RCC 7860 (cell line): ENCODE measurements at regions not wholly inside any gene's neighbourhood (a gene's known extent, or its start where the extent isn't known, plus 50 kb on each side); places are given as distances from the start of the nearest gene placed in this dataset.

Experiments used
- DNase-seq: peaks from one replicate; pipeline ENCODE4 v3.0.0-alpha.2; 2015; ENCODE audit warnings: low spot score
- FAIRE-seq: peaks from 2 replicates; lab custom pipeline; 2012; peaks lifted over from hg19 to GRCh38; lab: Jason Lieb, UNC

GRCh38 chr13:74683411-74683810 lies 549.2 kb upstream of the KLF12 start:
- no peak for FAIRE-seq
- no peak for DNase-seq

DNA sequence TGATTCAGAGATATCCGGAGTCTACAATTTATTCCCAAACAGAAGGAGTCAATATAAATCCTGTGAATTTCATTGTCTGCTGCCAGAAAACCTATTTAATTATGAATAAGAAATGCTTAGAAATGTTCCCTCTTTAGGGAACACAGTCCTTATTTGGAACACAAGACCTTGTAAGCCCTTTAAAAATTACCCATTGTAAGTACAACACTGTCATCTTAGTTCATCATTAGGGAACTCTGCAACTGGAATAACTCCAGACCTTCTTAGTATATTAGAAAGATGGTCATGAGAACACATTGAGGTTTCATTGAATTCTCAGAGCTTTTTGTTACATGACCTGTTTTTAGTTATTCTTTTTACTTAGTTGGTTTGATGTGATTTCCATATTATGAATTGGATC lies 548.5 kb upstream of the KLF12 start:
- FAIRE-seq: no peak

GRCh38 chr13:74681891-74682290 lies 547.7 kb upstream of the KLF12 start:
- no peak for FAIRE-seq
- no peak for DNase-seq

More for the DNA sequence above, 548.5 kb upstream of the KLF12 start:
- no peak for DNase-seq

DNA sequence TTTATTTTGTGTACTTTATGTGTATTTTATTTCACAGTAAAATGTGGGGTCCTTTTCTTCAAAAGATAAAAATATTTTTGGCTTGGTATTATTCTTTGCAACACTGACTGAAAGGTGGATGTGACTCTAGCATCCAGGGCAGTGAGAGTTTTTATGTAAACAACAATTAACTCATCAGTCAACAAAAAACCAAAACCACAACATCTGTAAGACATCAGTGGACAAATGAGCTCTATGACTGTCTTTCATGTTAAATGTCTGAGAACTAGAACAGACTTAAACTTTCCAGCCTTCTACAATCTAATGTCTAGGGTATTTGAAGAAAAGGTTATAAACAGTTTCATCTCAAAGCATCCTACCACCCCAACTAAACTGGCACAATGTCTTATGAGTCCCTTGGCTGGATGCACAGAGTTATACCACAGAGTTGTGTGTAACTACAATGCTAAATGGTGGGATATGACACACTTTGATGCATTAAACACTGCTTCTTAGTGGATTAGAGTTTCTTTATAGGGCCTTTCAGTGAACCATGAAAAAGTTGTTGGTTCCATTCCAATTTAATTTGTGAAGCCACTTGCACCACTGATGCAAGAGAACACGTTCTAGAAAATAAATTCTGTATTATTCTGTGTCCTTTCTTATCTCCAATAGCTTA lies 544.2 kb upstream of the KLF12 start:
- FAIRE-seq (no peak), DNase-seq (no peak)

DNA sequence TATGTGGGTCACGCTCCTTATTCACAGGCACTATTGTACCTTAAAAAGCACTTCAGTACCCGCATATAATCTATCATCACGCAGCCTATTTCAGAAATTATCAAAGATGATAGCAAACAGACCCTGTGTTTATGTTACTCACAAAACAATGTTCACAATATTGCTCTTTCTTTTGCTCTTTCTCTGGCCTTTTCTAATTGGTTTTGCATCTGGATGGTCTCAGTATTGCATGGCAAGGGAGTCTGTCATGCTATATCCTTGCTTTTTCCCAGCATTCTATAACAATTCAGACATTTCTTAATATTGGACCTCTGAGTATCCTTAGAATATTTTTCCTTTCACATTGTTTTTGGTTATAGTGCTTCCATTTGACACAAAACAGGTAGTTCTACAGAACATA lies 541.8 kb upstream of the KLF12 start:
- DNase-seq (no peak), FAIRE-seq (no peak)

DNA sequence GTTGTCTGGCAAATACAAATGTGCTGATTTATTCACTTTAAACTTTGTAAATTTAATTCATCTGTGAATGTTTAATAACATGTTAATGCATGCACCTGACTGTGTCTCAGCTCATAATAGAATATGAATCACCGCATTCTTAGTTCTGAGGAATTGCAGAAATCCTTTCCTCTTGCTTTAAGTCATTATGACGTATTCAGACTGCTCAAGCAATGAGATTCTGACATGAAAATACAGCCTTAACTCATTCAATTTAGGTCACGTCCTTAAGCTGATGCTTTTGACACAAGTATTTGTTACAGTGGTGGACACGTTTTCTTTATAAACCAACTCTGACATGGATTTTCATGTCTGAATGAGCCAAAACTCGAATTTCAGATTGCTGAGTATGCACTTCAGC lies 541.0 kb upstream of the KLF12 start:
- no peak for DNase-seq
- no peak for FAIRE-seq

GRCh38 chr13:74674720-74675119 lies 540.5 kb upstream of the KLF12 start:
- FAIRE-seq (no peak), DNase-seq (no peak)

GRCh38 chr13:74669149-74669548 lies 534.9 kb upstream of the KLF12 start:
- FAIRE-seq: no peak
- DNase-seq: no peak

DNA sequence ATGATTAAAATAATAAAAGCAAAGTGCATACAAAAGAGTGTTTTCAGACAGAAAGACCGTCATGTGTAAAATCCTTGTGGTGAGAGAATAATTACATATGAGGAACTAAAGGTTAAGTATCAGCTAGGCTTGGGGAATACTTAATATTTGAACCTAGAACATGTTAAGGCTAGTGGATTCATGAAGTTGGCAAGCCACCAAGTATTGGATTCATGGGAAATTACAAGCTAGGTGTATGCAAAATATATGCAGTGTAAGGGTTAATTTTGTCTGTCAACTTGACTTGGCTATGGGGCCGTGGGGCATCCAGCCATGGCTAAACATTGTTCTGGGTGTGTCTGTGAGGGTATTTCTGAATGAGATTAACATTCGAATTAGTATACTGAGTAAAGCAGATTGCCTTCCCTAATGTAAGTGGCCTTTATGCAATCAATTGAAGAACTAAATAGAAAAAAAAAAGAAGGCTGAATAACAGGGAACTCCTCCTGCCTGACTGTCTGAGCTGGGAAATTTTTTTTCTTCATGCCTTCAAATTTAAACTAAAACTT lies 533.5 kb upstream of the KLF12 start:
- no peak for DNase-seq
- no peak for FAIRE-seq

DNA sequence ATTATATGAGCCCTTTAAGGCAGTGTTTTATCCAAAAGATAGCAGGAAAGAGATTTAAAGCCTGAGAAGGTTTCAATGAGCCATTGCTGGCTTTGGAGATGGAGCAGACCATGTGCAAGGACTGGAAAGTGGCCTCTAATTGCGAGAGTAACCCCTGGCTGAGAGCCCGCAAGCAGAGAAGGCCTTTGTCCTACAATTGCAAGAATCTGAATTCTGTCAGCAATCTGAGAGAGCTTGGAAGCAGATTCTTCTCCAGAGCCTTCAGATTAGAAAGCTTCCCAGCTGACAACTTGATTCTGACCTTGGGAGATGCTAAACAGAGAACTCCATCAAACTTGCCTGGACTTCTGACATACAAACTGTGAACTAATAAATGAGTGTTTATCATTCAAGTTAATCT lies 528.7 kb upstream of the KLF12 start:
- FAIRE-seq (no peak), DNase-seq (no peak)

DNA sequence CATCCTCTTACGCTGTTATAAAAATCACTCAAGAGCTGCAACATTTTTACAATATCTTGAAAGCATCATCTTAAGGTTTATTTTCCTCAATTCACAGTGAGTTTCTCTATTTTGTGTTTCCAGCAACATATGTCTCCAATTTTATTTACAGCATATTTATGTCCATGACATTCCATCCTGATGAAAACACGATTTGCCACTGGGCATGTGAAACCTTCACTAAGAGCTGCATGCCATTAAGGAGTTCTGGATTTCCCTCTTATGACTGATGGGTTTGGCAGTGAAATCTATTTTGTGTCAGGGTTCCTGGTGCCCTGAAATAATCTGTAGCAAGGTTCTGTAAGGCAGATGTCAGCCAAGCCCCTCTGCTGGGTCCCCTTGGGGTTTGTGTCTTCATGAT lies 527.6 kb upstream of the KLF12 start:
- FAIRE-seq (no peak), DNase-seq (no peak)

DNA sequence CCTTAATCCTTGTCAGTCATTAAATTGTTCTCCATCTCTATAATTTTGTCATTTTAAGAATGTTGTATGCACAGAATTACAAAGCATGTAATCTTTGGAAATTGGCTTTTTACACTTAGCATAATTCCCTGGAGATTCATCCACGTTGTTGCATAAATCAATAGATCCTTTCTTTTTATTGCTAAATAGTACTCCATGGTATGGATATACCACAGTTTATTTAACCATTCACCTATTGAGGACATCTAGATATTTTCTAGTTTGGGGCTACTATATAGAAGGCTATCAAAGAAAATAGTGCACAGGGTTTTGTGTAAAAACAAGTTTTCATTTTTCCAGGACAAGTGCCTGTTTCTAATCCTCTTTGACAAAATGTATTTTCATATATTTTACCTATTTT lies 523.6 kb upstream of the KLF12 start:
- FAIRE-seq: no peak
- no peak for DNase-seq

- DNase-seq (no peak), FAIRE-seq (no peak)
Measured at GRCh38 chr13:74651121-74651520, 516.9 kb upstream of the KLF12 start.

DNA sequence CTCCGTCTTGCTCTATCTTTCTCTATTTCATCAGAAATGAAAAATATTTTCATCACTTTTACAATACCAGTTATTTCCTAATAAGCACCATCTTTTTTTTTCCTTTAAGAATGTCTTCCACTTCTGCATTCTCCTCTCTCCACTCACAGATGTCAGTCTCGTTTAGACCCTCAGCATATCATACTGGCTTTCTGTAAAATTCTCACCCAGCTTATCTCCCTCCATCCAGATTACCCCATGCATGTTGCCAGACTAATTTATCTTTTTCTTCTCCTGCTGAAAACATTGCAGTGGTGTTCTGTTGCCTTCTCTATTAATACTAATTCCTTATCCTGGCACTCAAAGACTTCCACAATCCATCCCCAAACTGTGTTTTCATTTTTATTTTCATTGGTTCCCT lies 513.8 kb upstream of the KLF12 start:
- FAIRE-seq (no peak), DNase-seq (no peak)

DNA sequence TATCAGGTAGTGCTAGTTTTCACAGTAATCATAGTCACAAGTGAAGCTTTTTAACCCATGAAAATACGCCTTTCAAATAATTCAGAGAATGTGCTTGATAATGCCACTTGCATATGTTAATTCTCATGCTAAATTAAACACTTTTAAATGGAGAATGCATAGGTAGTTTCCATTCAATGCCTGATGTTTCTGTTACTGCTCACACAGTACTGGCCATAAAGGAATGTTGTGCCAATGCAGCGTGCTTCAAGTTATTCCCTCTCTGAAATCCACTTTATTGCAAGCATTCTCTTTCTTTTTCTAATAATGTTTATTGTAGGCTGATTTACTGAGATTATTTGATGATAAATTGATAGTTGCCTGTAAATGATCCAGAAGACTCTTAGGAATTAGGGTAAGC lies 513.0 kb upstream of the KLF12 start:
- FAIRE-seq: no peak

DNA sequence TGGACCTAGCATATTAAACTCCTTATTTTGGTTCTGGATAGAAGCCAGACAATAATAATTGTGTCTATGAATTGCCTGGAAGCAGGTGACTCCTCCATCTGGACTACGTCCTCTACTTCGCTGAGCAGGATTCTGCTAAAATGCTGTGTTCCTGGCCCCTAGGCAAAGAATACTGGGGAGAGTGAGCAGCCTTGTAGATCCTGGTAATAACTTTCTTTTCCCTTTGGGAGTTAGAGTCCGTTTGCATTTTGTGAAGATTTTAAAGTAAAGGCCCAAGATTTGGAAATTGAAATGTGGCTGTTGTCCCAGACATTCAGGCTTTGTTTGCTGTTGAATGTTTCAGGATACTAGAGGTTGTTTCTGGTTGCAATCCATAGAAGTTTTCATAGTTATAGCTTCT lies 511.9 kb upstream of the KLF12 start:
- DNase-seq (no peak), FAIRE-seq (no peak)

More for the DNA sequence above, 513.0 kb upstream of the KLF12 start:
- DNase-seq: no peak

DNA sequence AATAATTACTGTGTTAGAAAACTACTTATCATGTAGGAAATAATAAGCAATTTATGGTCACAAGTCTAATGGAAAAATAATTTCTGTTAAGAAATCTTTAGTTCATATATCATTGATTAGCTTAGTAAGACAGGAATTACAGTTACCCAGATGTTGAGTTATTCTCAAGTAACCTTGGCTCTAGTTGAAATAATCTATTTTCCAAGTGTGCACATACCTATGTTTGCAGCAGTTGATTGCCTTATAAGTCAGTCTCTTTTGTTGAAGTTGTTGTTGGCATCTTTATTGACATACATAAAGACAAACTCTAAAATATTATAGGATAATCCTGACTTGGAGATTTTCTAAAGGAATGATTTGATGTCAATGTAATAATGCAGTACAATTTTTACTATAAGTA lies 511.4 kb upstream of the KLF12 start:
- no peak for DNase-seq
- no peak for FAIRE-seq

DNA sequence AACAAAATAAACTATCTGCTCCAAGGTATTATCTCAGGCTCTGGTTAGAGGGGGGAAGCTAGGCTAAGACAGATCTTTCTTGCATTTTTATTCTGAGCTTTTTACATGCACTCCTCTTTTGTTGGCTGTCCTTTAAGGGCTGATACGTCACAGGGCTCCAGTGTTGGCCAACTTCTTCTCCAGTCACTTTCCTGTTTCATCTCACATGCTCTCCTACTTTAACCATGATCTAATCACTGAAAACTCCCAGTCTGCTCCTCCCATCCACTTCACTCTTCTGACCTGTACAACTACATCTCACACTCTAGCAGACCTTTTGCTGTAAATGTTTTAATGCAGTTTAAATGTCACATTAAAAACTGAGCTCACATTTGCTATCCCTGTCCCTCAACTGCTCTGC lies 510.0 kb upstream of the KLF12 start:
- FAIRE-seq (no peak), DNase-seq (no peak)

- FAIRE-seq: no peak
- no peak for DNase-seq
Measured at GRCh38 chr13:74641586-74641985, 507.4 kb upstream of the KLF12 start.

GRCh38 chr13:74633734-74634133 lies 499.5 kb upstream of the KLF12 start:
- FAIRE-seq: no peak

GRCh38 chr13:74629985-74630384 lies 495.8 kb upstream of the KLF12 start:
- no peak for FAIRE-seq
- no peak for DNase-seq

More at GRCh38 chr13:74633734-74634133, 499.5 kb upstream of the KLF12 start:
- DNase-seq: no peak

DNA sequence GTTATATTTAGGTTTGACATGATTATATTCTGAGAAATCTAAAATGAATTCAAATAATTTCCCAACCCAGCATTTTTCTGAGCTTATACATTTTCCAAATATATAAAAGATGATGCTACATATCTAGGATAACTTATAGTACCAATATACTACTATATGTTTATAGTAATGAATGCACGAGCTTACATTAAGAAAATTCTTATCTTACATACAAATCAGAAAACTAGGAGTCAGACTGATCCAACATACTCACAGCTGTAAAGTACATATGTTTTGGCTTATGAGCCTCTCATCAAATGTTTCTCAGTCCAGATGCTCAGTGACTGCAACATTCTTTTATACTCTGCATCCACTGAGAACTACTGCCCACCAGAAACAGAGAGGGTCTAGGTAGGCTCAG lies 491.3 kb upstream of the KLF12 start:
- FAIRE-seq: no peak

GRCh38 chr13:74623761-74624160 lies 489.6 kb upstream of the KLF12 start:
- DNase-seq: no peak
- FAIRE-seq: no peak

More for the DNA sequence above, 491.3 kb upstream of the KLF12 start:
- no peak for DNase-seq
